GM23338 (cell line): ENCODE measurements at regions not wholly inside any gene's neighbourhood (a gene's known extent, or its start where the extent isn't known, plus 50 kb on each side); places are given as distances from the start of the nearest gene placed in this dataset.

ENCODE experiments used
- ATAC-seq: fragments of 200-7000 bp; cut with Tn5 transposase; 3 replicates; pipeline ENCODE4 v1.9.1; 2020
- DNase-seq: peaks from one replicate; pipeline ENCODE4 v3.0.0-alpha.2; 2015; ENCODE audit warnings: low spot score
- H2AFZ ChIP-seq: fragments of 200-600 bp; sonication (generic); 2 replicates; pipeline ENCODE4 v1.8.0; 2016; ENCODE audit warnings: antibody characterized with exemption, mild to moderate bottlenecking, moderate library complexity
- H3F3A ChIP-seq: fragments of 200-600 bp; sonication (generic); replicated peaks from 2 replicates; pipeline ENCODE4 v1.8.0; 2017; ENCODE audit warnings: antibody characterized with exemption, mixed run types, low read depth
- H3K27ac ChIP-seq: fragments of 200-600 bp; sonication (generic); 2 replicates; pipeline ENCODE4 v1.6.1; 2016; ENCODE audit warnings: low read depth
- H3K27me3 ChIP-seq: fragments of 200-600 bp; sonication (generic); 2 replicates; pipeline ENCODE4 v1.8.0; 2016; ENCODE audit warnings: mild to moderate bottlenecking, mixed run types, moderate library complexity; ENCODE audit not compliant: insufficient read depth
- H3K36me3 ChIP-seq: fragments of 200-600 bp; sonication (generic); 2 replicates; pipeline ENCODE4 v1.8.0; 2016; ENCODE audit warnings: mild to moderate bottlenecking; ENCODE audit not compliant: insufficient read depth
- H3K4me1 ChIP-seq: fragments of 200-600 bp; sonication (generic); 2 replicates; pipeline ENCODE4 v1.8.0; 2016; ENCODE audit warnings: mild to moderate bottlenecking, moderate library complexity; ENCODE audit not compliant: insufficient read depth
- H3K4me2 ChIP-seq: fragments of 200-600 bp; sonication (generic); 2 replicates; pipeline ENCODE4 v1.7.1; 2017; ENCODE audit warnings: mixed run types
- H3K4me3 ChIP-seq: fragments of 200-600 bp; sonication (generic); 2 replicates; pipeline ENCODE4 v1.6.1; 2016; ENCODE audit warnings: mixed run types
- H3K79me2 ChIP-seq: fragments of 200-600 bp; sonication (generic); replicated peaks from 2 replicates; pipeline ENCODE4 v1.8.0; 2017; ENCODE audit warnings: mild to moderate bottlenecking; ENCODE audit not compliant: insufficient read depth
- H3K9me2 ChIP-seq: fragments of 200-600 bp; sonication (generic); 2 replicates; pipeline ENCODE4 v1.8.0; 2017; ENCODE audit not compliant: insufficient read depth
- H4K20me1 ChIP-seq: fragments of 200-600 bp; sonication (generic); replicated peaks from 2 replicates; pipeline ENCODE4 v1.8.0; 2017; ENCODE audit warnings: mild to moderate bottlenecking; ENCODE audit not compliant: insufficient read depth
- H3K27ac Mint-ChIP-seq: 2 replicates; pipeline ENCODE4 v1.8.0; 2020; ENCODE audit warnings: inconsistent platforms, mild to moderate bottlenecking, moderate library complexity, mixed read lengths
- H3K27me3 Mint-ChIP-seq: 3 replicates; pipeline ENCODE4 v1.8.0; 2022; ENCODE audit warnings: low read depth, mild to moderate bottlenecking, moderate library complexity, mixed read lengths, inconsistent platforms; ENCODE audit not compliant: insufficient read depth, poor library complexity
- H3K36me3 Mint-ChIP-seq: 3 replicates; pipeline ENCODE4 v1.8.0; 2021; ENCODE audit warnings: low read depth, mild to moderate bottlenecking, inconsistent platforms, moderate library complexity, mixed read lengths
- H3K4me1 Mint-ChIP-seq: 3 replicates; pipeline ENCODE4 v1.8.0; 2020; ENCODE audit warnings: mild to moderate bottlenecking, inconsistent platforms, mixed read lengths
- H3K4me3 Mint-ChIP-seq: 3 replicates; pipeline ENCODE4 v1.8.0; 2021; ENCODE audit warnings: moderate library complexity, mild to moderate bottlenecking, inconsistent platforms, mixed read lengths
- H3K9me3 Mint-ChIP-seq: 3 replicates; pipeline ENCODE4 v1.8.0; 2020; ENCODE audit warnings: moderate library complexity, mild to moderate bottlenecking, inconsistent platforms, mixed read lengths
- EZH2 ChIP-seq: fragments of 200-600 bp; sonication (generic); IDR thresholded peaks from one replicate; pipeline ENCODE4 v1.8.0; 2017; ENCODE audit warnings: antibody characterized with exemption, mild to moderate bottlenecking, low read depth; ENCODE audit not compliant: unreplicated experiment
- EZH2phosphoT487 ChIP-seq: fragments of 200-600 bp; sonication (generic); IDR thresholded peaks from one replicate; pipeline ENCODE4 v1.8.1; 2018; ENCODE audit warnings: antibody characterized with exemption; ENCODE audit not compliant: unreplicated experiment
- JUNB ChIP-seq: IDR thresholded peaks from one replicate; pipeline ENCODE4 v1.6.1; 2016; ENCODE audit warnings: antibody characterized with exemption; ENCODE audit not compliant: unreplicated experiment
- NANOG ChIP-seq: IDR thresholded peaks from 2 replicates; pipeline ENCODE4 v1.6.1; 2016; ENCODE audit warnings: antibody characterized with exemption, borderline replicate concordance
- POLR2AphosphoS5 ChIP-seq: IDR thresholded peaks from 2 replicates; pipeline ENCODE4 v1.6.1; 2016; ENCODE audit warnings: antibody characterized with exemption, low read depth
- STAT1 ChIP-seq: IDR thresholded peaks from one replicate; pipeline ENCODE4 v1.6.1; 2016; ENCODE audit warnings: antibody characterized with exemption; ENCODE audit not compliant: unreplicated experiment
- ZNF114 ChIP-seq: fragments of 250-450 bp; sonication (Bioruptor Pico); IDR thresholded peaks from 2 replicates; pipeline ENCODE4 v1.5.0; 2020; ENCODE audit warnings: mild to moderate bottlenecking, moderate library complexity
- ZNF331 ChIP-seq: fragments of 250-450 bp; sonication (Bioruptor Pico); IDR thresholded peaks from 2 replicates; pipeline ENCODE4 v1.5.0; 2020; ENCODE audit warnings: low read depth, mild to moderate bottlenecking, moderate library complexity
- TF ChIP-seq, protein P1 (sequence below): IDR thresholded peaks from one replicate; pipeline ENCODE4 v1.6.1; 2018; ENCODE audit warnings: antibody characterized with exemption; ENCODE audit not compliant: unreplicated experiment
- TF ChIP-seq, protein P2 (sequence below), 2 experiments: fragments of 200-600 bp in 1 of 2; sonication (generic) in 1 of 2; conservative IDR thresholded peaks; 2 replicates each; pipeline versions ENCODE4 v1.5.1 to v1.6.1; 2016 to 2017; ENCODE audit warnings: antibody characterized with exemption in 2 of 2, low read depth in 2 of 2, mild to moderate bottlenecking in 2 of 2, moderate library complexity in 1 of 2
- TF ChIP-seq, protein P3 (sequence below): IDR thresholded peaks from 2 replicates; pipeline ENCODE4 v1.6.1; 2016; ENCODE audit warnings: antibody characterized with exemption

DNA sequence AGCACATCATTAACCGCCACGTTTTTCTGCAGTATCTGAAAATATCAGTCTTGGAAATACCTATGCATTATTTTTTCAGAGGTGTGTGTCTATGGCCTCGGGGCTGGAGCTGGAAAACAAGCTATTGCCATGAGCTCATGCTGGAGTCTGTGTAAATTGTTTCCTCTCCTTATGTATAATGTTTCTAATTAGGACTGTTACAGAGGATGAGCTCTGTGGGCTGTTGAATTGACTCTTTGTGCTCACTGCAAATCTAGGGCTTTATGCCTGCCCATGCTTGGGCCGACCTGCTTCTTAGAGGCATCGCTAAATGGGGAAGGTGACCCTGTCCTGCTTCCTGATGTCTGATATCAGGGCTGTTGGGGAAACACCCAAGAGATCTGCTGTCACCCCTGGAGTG is 80.8 kb upstream of the SLC22A16 start:
- Histone ChIP-seq H4K20me1 (no peaks in the 10 kb centered on the region), H3F3A (no peaks in the 10 kb centered on the region), H3K27ac (no peak overlapping the region), H3K36me3 (no peaks in the 10 kb centered on the region), H3K9me2 (no peaks in the 10 kb centered on the region; the same call in 1 of the 2 replicates), H3K4me3 (no peak overlapping the region), H3K27me3 (no peaks in the 10 kb centered on the region), H3K4me1 (no peaks in the 10 kb centered on the region), H3K79me2 (no peaks in the 10 kb centered on the region), H2AFZ (peak overlapping the region; percentile 70; the same call in 1 of the 2 replicates), H3K4me2 (no peak overlapping the region)
- no peak for DNase-seq
- ATAC-seq: no peak
- no peak overlapping the region for H3K27ac Mint-ChIP-seq
- peaks cover 5% of the 10 kb centered on the region; the same call in 2 of the 3 replicates for H3K9me3 Mint-ChIP-seq
- no peaks in the 10 kb centered on the region; the same call in 2 of the 3 replicates for H3K36me3 Mint-ChIP-seq
- H3K27me3 Mint-ChIP-seq: no peaks in the 10 kb centered on the region
- TF ChIP-seq JUNB (no peak), EZH2 (no peak), ZNF331 (CRISPR knock-in tag) (no peak), NANOG (no peak), STAT1 (no peak), EZH2phosphoT487 (no peak), POLR2AphosphoS5 (no peak), ZNF114 (no peak)
- TF ChIP-seq, protein P1, sequence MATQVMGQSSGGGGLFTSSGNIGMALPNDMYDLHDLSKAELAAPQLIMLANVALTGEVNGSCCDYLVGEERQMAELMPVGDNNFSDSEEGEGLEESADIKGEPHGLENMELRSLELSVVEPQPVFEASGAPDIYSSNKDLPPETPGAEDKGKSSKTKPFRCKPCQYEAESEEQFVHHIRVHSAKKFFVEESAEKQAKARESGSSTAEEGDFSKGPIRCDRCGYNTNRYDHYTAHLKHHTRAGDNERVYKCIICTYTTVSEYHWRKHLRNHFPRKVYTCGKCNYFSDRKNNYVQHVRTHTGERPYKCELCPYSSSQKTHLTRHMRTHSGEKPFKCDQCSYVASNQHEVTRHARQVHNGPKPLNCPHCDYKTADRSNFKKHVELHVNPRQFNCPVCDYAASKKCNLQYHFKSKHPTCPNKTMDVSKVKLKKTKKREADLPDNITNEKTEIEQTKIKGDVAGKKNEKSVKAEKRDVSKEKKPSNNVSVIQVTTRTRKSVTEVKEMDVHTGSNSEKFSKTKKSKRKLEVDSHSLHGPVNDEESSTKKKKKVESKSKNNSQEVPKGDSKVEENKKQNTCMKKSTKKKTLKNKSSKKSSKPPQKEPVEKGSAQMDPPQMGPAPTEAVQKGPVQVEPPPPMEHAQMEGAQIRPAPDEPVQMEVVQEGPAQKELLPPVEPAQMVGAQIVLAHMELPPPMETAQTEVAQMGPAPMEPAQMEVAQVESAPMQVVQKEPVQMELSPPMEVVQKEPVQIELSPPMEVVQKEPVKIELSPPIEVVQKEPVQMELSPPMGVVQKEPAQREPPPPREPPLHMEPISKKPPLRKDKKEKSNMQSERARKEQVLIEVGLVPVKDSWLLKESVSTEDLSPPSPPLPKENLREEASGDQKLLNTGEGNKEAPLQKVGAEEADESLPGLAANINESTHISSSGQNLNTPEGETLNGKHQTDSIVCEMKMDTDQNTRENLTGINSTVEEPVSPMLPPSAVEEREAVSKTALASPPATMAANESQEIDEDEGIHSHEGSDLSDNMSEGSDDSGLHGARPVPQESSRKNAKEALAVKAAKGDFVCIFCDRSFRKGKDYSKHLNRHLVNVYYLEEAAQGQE: no peak
- TF ChIP-seq, protein P2, sequence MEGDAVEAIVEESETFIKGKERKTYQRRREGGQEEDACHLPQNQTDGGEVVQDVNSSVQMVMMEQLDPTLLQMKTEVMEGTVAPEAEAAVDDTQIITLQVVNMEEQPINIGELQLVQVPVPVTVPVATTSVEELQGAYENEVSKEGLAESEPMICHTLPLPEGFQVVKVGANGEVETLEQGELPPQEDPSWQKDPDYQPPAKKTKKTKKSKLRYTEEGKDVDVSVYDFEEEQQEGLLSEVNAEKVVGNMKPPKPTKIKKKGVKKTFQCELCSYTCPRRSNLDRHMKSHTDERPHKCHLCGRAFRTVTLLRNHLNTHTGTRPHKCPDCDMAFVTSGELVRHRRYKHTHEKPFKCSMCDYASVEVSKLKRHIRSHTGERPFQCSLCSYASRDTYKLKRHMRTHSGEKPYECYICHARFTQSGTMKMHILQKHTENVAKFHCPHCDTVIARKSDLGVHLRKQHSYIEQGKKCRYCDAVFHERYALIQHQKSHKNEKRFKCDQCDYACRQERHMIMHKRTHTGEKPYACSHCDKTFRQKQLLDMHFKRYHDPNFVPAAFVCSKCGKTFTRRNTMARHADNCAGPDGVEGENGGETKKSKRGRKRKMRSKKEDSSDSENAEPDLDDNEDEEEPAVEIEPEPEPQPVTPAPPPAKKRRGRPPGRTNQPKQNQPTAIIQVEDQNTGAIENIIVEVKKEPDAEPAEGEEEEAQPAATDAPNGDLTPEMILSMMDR (conservative IDR thresholded peaks at IDR 0.05; ENCODE audit: low read depth in 2 of 2): no peak
- TF ChIP-seq, protein P3, sequence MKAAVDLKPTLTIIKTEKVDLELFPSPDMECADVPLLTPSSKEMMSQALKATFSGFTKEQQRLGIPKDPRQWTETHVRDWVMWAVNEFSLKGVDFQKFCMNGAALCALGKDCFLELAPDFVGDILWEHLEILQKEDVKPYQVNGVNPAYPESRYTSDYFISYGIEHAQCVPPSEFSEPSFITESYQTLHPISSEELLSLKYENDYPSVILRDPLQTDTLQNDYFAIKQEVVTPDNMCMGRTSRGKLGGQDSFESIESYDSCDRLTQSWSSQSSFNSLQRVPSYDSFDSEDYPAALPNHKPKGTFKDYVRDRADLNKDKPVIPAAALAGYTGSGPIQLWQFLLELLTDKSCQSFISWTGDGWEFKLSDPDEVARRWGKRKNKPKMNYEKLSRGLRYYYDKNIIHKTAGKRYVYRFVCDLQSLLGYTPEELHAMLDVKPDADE: no peak
- H3K4me3 Mint-ChIP-seq: no peak overlapping the region
- H3K4me1 Mint-ChIP-seq: no peaks in the 10 kb centered on the region
